ENCODE measurements at regions not wholly inside any gene's neighbourhood (a gene's known extent, or its start where the extent isn't known, plus 50 kb on each side); places are given as distances from the start of the nearest gene placed in this dataset.

DNA sequence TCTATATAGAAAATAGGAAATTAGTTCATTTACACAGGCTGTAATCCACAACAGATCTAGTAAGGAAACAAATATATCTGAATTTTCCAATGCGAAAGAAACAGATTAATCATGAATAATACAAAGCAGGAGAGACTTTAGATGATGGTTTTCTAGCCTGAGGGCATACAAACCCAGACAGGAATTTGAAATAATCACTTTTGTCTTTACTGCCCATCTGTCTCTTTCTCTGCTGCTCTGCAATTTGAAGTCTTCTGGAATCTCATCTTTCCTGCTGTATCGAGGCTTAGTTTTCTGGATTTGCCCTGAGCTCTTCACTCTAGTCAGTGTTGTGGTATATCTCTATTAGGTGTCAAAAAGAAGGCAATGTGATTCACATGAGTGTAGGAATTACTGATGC, 711.8 kb upstream of the FAM241A start:
- 64% methylated on average over 2 of the region's 2 CpGs for WGBS
- no peak overlapping the region for H3K27ac ChIP-seq (ENCODE audit: low read depth in 1 of 2, low read length in 2 of 2)
- no peaks in the 10 kb centered on the region for H3K27me3 ChIP-seq (ENCODE audit: control insufficient read depth in 4 of 4, insufficient read depth in 4 of 4, low read length in 3 of 4)
- no peaks in the 10 kb centered on the region for H3K4me1 ChIP-seq (ENCODE audit: control insufficient read depth in 4 of 4, insufficient read depth in 4 of 4, low read length in 3 of 4)
- no peak for DNase-seq (ENCODE audit: low spot score)
- H3K9ac ChIP-seq (ENCODE audit: low read depth in 1 of 2, low read length in 2 of 2) = no peak overlapping the region
- TF ChIP-seq JUND (IDR thresholded peaks at IDR 0.05) (no peak), EGR1 (IDR thresholded peaks at IDR 0.05; ENCODE audit: low read depth in 2 of 2) (no peak), HNF4G (IDR thresholded peaks at IDR 0.05) (no peak), TAF1 (conservative IDR thresholded peaks at IDR 0.05) (no peak), RAD21 (IDR thresholded peaks at IDR 0.05) (no peak), FOXA2 (IDR thresholded peaks at IDR 0.05) (no peak)
- TF ChIP-seq, protein P1, sequence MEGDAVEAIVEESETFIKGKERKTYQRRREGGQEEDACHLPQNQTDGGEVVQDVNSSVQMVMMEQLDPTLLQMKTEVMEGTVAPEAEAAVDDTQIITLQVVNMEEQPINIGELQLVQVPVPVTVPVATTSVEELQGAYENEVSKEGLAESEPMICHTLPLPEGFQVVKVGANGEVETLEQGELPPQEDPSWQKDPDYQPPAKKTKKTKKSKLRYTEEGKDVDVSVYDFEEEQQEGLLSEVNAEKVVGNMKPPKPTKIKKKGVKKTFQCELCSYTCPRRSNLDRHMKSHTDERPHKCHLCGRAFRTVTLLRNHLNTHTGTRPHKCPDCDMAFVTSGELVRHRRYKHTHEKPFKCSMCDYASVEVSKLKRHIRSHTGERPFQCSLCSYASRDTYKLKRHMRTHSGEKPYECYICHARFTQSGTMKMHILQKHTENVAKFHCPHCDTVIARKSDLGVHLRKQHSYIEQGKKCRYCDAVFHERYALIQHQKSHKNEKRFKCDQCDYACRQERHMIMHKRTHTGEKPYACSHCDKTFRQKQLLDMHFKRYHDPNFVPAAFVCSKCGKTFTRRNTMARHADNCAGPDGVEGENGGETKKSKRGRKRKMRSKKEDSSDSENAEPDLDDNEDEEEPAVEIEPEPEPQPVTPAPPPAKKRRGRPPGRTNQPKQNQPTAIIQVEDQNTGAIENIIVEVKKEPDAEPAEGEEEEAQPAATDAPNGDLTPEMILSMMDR (IDR thresholded peaks at IDR 0.05; ENCODE audit: low read depth, low read length, missing input control) = no peak
- TF ChIP-seq, protein P2, sequence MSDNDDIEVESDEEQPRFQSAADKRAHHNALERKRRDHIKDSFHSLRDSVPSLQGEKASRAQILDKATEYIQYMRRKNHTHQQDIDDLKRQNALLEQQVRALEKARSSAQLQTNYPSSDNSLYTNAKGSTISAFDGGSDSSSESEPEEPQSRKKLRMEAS (IDR thresholded peaks at IDR 0.05) = no peak
- TF ChIP-seq, protein P3, sequence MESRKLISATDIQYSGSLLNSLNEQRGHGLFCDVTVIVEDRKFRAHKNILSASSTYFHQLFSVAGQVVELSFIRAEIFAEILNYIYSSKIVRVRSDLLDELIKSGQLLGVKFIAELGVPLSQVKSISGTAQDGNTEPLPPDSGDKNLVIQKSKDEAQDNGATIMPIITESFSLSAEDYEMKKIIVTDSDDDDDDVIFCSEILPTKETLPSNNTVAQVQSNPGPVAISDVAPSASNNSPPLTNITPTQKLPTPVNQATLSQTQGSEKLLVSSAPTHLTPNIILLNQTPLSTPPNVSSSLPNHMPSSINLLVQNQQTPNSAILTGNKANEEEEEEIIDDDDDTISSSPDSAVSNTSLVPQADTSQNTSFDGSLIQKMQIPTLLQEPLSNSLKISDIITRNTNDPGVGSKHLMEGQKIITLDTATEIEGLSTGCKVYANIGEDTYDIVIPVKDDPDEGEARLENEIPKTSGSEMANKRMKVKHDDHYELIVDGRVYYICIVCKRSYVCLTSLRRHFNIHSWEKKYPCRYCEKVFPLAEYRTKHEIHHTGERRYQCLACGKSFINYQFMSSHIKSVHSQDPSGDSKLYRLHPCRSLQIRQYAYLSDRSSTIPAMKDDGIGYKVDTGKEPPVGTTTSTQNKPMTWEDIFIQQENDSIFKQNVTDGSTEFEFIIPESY (IDR thresholded peaks at IDR 0.05) = no peak
- TF ChIP-seq, protein P4, sequence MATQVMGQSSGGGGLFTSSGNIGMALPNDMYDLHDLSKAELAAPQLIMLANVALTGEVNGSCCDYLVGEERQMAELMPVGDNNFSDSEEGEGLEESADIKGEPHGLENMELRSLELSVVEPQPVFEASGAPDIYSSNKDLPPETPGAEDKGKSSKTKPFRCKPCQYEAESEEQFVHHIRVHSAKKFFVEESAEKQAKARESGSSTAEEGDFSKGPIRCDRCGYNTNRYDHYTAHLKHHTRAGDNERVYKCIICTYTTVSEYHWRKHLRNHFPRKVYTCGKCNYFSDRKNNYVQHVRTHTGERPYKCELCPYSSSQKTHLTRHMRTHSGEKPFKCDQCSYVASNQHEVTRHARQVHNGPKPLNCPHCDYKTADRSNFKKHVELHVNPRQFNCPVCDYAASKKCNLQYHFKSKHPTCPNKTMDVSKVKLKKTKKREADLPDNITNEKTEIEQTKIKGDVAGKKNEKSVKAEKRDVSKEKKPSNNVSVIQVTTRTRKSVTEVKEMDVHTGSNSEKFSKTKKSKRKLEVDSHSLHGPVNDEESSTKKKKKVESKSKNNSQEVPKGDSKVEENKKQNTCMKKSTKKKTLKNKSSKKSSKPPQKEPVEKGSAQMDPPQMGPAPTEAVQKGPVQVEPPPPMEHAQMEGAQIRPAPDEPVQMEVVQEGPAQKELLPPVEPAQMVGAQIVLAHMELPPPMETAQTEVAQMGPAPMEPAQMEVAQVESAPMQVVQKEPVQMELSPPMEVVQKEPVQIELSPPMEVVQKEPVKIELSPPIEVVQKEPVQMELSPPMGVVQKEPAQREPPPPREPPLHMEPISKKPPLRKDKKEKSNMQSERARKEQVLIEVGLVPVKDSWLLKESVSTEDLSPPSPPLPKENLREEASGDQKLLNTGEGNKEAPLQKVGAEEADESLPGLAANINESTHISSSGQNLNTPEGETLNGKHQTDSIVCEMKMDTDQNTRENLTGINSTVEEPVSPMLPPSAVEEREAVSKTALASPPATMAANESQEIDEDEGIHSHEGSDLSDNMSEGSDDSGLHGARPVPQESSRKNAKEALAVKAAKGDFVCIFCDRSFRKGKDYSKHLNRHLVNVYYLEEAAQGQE (IDR thresholded peaks at IDR 0.05) = no peak
- peaks cover 0 to 3% (median 0%) of the 10 kb centered on the region in 4 donors for H3K9me3 ChIP-seq (ENCODE audit: control insufficient read depth in 4 of 4, low read length in 3 of 4)
- H3K4me3 ChIP-seq (ENCODE audit: low read depth in 1 of 3, low read length in 3 of 3) = no peak overlapping the region
- H3K36me3 ChIP-seq (ENCODE audit: control insufficient read depth in 4 of 4, insufficient read depth in 3 of 4, low read depth in 1 of 4, low read length in 3 of 4) = no peaks in the 10 kb centered on the region

DNA sequence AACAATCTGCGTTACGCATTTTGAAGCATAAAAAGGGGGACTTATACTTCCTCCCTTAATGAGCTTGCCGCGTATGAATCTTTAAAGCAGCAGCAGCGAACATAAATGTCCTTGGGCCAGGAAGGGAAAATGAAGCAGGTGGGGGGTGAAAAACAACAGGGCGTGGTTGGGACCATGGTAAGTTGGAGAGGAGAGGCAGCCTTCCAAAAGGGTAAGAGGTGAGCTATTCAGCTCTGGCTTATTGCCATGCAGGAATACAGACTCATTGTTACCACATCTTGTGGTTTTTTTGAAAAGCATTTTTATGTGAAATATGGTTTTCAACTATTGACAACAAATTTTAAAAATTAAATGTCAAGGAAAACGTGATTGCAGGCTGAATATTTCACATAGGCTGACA, 710.7 kb upstream of the FAM241A start:
- WGBS = 60% methylated on average over 7 of the region's 7 CpGs
- Histone ChIP-seq H3K9me3 (ENCODE audit: control insufficient read depth in 4 of 4, low read length in 3 of 4) (peaks cover 0 to 3% (median 0%) of the 10 kb centered on the region in 4 donors), H3K36me3 (ENCODE audit: control insufficient read depth in 4 of 4, insufficient read depth in 3 of 4, low read depth in 1 of 4, low read length in 3 of 4) (no peaks in the 10 kb centered on the region), H3K4me3 (ENCODE audit: low read depth in 1 of 3, low read length in 3 of 3) (no peak overlapping the region), H3K27me3 (ENCODE audit: control insufficient read depth in 4 of 4, insufficient read depth in 4 of 4, low read length in 3 of 4) (no peaks in the 10 kb centered on the region), H3K27ac (ENCODE audit: low read depth in 1 of 2, low read length in 2 of 2) (no peak overlapping the region), H3K4me1 (ENCODE audit: control insufficient read depth in 4 of 4, insufficient read depth in 4 of 4, low read length in 3 of 4) (no peaks in the 10 kb centered on the region), H3K9ac (ENCODE audit: low read depth in 1 of 2, low read length in 2 of 2) (no peak overlapping the region)
- DNase-seq (ENCODE audit: low spot score) = no peak
- TF ChIP-seq GABPA (IDR thresholded peaks at IDR 0.05 in 1 of 2, conservative IDR thresholded peaks at IDR 0.05 in 1 of 2) (no peak), RXRA (IDR thresholded peaks at IDR 0.05) (no peak), NR2F2 (IDR thresholded peaks at IDR 0.05) (no peak)

Measured in liver (tissue), 8 donors.